H1 (cell line): ENCODE measurements at regions not wholly inside any gene's neighbourhood (a gene's known extent, or its start where the extent isn't known, plus 50 kb on each side); places are given as distances from the start of the nearest gene placed in this dataset.

Source experiments
- CTCF ChIA-PET: fragments of 300-600 bp; sonication (Branson Sonifier 250); formaldehyde crosslinking; loops from one replicate; lab custom pipeline; 2021; ENCODE audit not compliant: partially characterized antibody; lab: Charles Lee
- POLR2A ChIA-PET: fragments of 300-600 bp; sonication (Branson Sonifier 250); formaldehyde crosslinking; loops from one replicate; lab custom pipeline; 2021; ENCODE audit warnings: inconsistent platforms; ENCODE audit not compliant: partially characterized antibody; lab: Charles Lee
- DNase-seq, 2 experiments: peaks; one replicate each; pipeline versions ENCODE4 v3.0.0 to v3.0.0-alpha.2; 2010 to 2022; ENCODE audit warnings: low spot score in 2 of 2, low read depth in 1 of 2, mixed read lengths in 1 of 2
- FAIRE-seq: peaks from 2 replicates; lab custom pipeline; 2011; peaks lifted over from hg19 to GRCh38; lab: Jason Lieb, UNC
- H2AFZ ChIP-seq: 2 replicates; pipeline ENCODE4 v1.8.1; 2012; ENCODE audit warnings: low read length, inconsistent platforms
- H2AK5ac ChIP-seq: 2 replicates; pipeline ENCODE4 v1.6.1; 2013; ENCODE audit warnings: low read depth, low read length
- H2BK120ac ChIP-seq: replicated peaks from 2 replicates; pipeline ENCODE3; 2013; ENCODE audit warnings: low read depth, low read length, inconsistent platforms
- H2BK12ac ChIP-seq: 2 replicates; pipeline ENCODE4 v1.6.1; 2013; ENCODE audit warnings: low read depth, low read length
- H2BK15ac ChIP-seq: 2 replicates; pipeline ENCODE4 v1.6.1; 2013; ENCODE audit warnings: low read length
- H2BK20ac ChIP-seq: 2 replicates; pipeline ENCODE4 v1.6.1; 2013; ENCODE audit warnings: low read length
- H2BK5ac ChIP-seq: 2 replicates; pipeline ENCODE4 v1.6.1; 2013; ENCODE audit warnings: low read depth, low read length
- H3K14ac ChIP-seq: 2 replicates; pipeline ENCODE4 v1.6.1; 2013; ENCODE audit warnings: inconsistent platforms; ENCODE audit not compliant: insufficient read length
- H3K18ac ChIP-seq: 2 replicates; pipeline ENCODE4 v1.6.1; 2013; ENCODE audit warnings: low read length; ENCODE audit errors: extremely low read depth
- H3K23ac ChIP-seq: 2 replicates; pipeline ENCODE4 v1.6.1; 2013; ENCODE audit warnings: inconsistent platforms; ENCODE audit not compliant: insufficient read length
- H3K23me2 ChIP-seq: 2 replicates; pipeline ENCODE4 v1.6.1; 2013; ENCODE audit warnings: low read depth, low read length
- H3K27ac ChIP-seq: 2 replicates; pipeline ENCODE4 v1.6.1; 2011; ENCODE audit warnings: low read depth, low read length, inconsistent platforms
- H3K27me3 ChIP-seq, 4 experiments: replicated peaks in 1 of 4; 1 replicate in 1 of 4; 2 replicates in 3 of 4; pipeline versions ENCODE4 v1.6.1 to v1.8.1; 2011 to 2013; ENCODE audit warnings: low read length in 3 of 4, mild to moderate bottlenecking in 3 of 4, inconsistent platforms in 2 of 4, mixed read lengths in 2 of 4, moderate library complexity in 1 of 4; ENCODE audit not compliant: control insufficient read depth in 3 of 4, insufficient read depth in 3 of 4; ENCODE audit errors: extremely low read depth in 1 of 4
- H3K36me3 ChIP-seq, 4 experiments: 2 replicates each; pipeline versions ENCODE4 v1.6.1 to v1.8.1; 2011 to 2013; ENCODE audit warnings: mild to moderate bottlenecking in 4 of 4, low read length in 3 of 4, moderate library complexity in 2 of 4, control low read depth in 1 of 4, inconsistent platforms in 1 of 4; ENCODE audit not compliant: insufficient read depth in 4 of 4, control insufficient read depth in 2 of 4
- H3K4ac ChIP-seq: replicated peaks from 2 replicates; pipeline ENCODE3; 2013; ENCODE audit warnings: low read length, low read depth, mixed read lengths, inconsistent platforms; ENCODE audit not compliant: insufficient read length
- H3K4me1 ChIP-seq, 4 experiments: replicated peaks in 1 of 4; 1 replicate in 1 of 4; 2 replicates in 3 of 4; pipeline versions ENCODE4 v1.6.1 to v1.8.1; 2011 to 2013; ENCODE audit warnings: low read length in 3 of 4, inconsistent platforms in 2 of 4, mixed read lengths in 1 of 4; ENCODE audit not compliant: insufficient read depth in 4 of 4, control insufficient read depth in 3 of 4
- H3K4me2 ChIP-seq, 2 experiments: 2 replicates each; pipeline versions ENCODE4 v1.6.1 to v1.8.1; 2011 to 2013; ENCODE audit warnings: low read depth in 2 of 2, low read length in 2 of 2, control low read depth in 1 of 2, inconsistent platforms in 1 of 2, mild to moderate bottlenecking in 1 of 2; ENCODE audit not compliant: insufficient read depth in 1 of 2
- H3K4me3 ChIP-seq, 4 experiments: fragments of 200-600, 300-600 bp in 1 of 4; sonication (generic), shearing (Covaris generic), sonication (Bioruptor Twin) in 1 of 4; 2 replicates each; pipeline versions ENCODE4 v1.5.1 to v1.8.1; 2011 to 2016; ENCODE audit warnings: low read length in 4 of 4, low read depth in 3 of 4, control low read depth in 2 of 4, inconsistent platforms in 2 of 4, mild to moderate bottlenecking in 2 of 4, mixed read lengths in 1 of 4, moderate library complexity in 1 of 4; ENCODE audit not compliant: insufficient read depth in 2 of 4; ENCODE audit errors: extremely low read depth in 1 of 4
- H3K56ac ChIP-seq: replicated peaks from 2 replicates; pipeline ENCODE3; 2013; ENCODE audit warnings: low read depth, mild to moderate bottlenecking, mixed read lengths, low read length, inconsistent platforms; ENCODE audit not compliant: insufficient read length
- H3K79me1 ChIP-seq: 2 replicates; pipeline ENCODE4 v1.6.1; 2013; ENCODE audit warnings: low read depth, low read length, control low read depth
- H3K79me2 ChIP-seq, 2 experiments: 2 replicates each; pipeline versions ENCODE4 v1.6.1 to v1.8.1; 2012 to 2013; ENCODE audit warnings: low read length in 2 of 2, mild to moderate bottlenecking in 2 of 2, inconsistent platforms in 1 of 2; ENCODE audit not compliant: insufficient read depth in 2 of 2, control insufficient read depth in 1 of 2
- H3K9ac ChIP-seq, 4 experiments: replicated peaks in 1 of 4; 1 replicate in 1 of 4; 2 replicates in 3 of 4; pipeline versions ENCODE4 v1.6.1 to v1.8.1; 2011 to 2013; ENCODE audit warnings: low read depth in 3 of 4, low read length in 3 of 4, control low read depth in 2 of 4, mild to moderate bottlenecking in 2 of 4, moderate library complexity in 2 of 4, inconsistent platforms in 1 of 4; ENCODE audit errors: extremely low read depth in 1 of 4
- H3K9me3 ChIP-seq, 2 experiments: 2 replicates each; pipeline versions ENCODE4 v1.6.1 to v1.8.1; 2012 to 2013; ENCODE audit warnings: mild to moderate bottlenecking in 2 of 2, moderate library complexity in 2 of 2, control low read depth in 1 of 2, inconsistent platforms in 1 of 2, low read depth in 1 of 2, low read length in 1 of 2, mixed read lengths in 1 of 2; ENCODE audit not compliant: insufficient read depth in 2 of 2
- H4K20me1 ChIP-seq, 2 experiments: replicated peaks in 1 of 2; 2 replicates each; pipeline versions ENCODE3 to v1.8.1; 2011 to 2013; ENCODE audit warnings: inconsistent platforms in 2 of 2, low read length in 2 of 2, mild to moderate bottlenecking in 1 of 2; ENCODE audit not compliant: insufficient read depth in 2 of 2, control insufficient read depth in 1 of 2
- H4K5ac ChIP-seq: 2 replicates; pipeline ENCODE4 v1.6.1; 2013; ENCODE audit warnings: low read length, low read depth, mixed read lengths, inconsistent platforms; ENCODE audit not compliant: insufficient read length
- H4K8ac ChIP-seq: 2 replicates; pipeline ENCODE4 v1.8.0; 2013; ENCODE audit warnings: mild to moderate bottlenecking, moderate library complexity, low read length, inconsistent platforms; ENCODE audit not compliant: insufficient read depth; ENCODE audit errors: extremely low read depth
- H4K91ac ChIP-seq: replicated peaks from 2 replicates; pipeline ENCODE3; 2013; ENCODE audit warnings: low read length, mixed read lengths, inconsistent platforms; ENCODE audit not compliant: insufficient read length
- CEBPB ChIP-seq: IDR thresholded peaks from 2 replicates; pipeline ENCODE4 v1.6.1; 2012; ENCODE audit warnings: low read depth, low read length
- CHD1 ChIP-seq: IDR thresholded peaks from 2 replicates; pipeline ENCODE4 v1.6.1; 2012; ENCODE audit warnings: low read depth, low read length, improper control_type of control experiment
- CREB1 ChIP-seq: IDR thresholded peaks from 2 replicates; pipeline ENCODE4 v1.6.1; 2012; ENCODE audit warnings: inconsistent platforms
- GTF2F1 ChIP-seq: IDR thresholded peaks from 2 replicates; pipeline ENCODE4 v1.6.1; 2012; ENCODE audit warnings: low read depth, low read length, improper control_type of control experiment, borderline replicate concordance
- JUN ChIP-seq: IDR thresholded peaks from 2 replicates; pipeline ENCODE4 v1.6.1; 2011; ENCODE audit warnings: low read depth, mild to moderate bottlenecking, improper control_type of control experiment, low read length
- KDM4A ChIP-seq: IDR thresholded peaks from one replicate; pipeline ENCODE4 v1.7.1; 2012; ENCODE audit warnings: low read depth, mild to moderate bottlenecking, moderate library complexity, low read length, inconsistent platforms; ENCODE audit not compliant: severe bottlenecking
- PHF8 ChIP-seq: fragments of 200-600 bp; sonication (generic); conservative IDR thresholded peaks from 2 replicates; pipeline ENCODE4 v1.7.1; 2012; ENCODE audit warnings: low read depth, mild to moderate bottlenecking, inconsistent platforms, low read length, moderate library complexity
- POLR2A ChIP-seq, 2 experiments: IDR thresholded peaks; 1 replicate in 1 of 2; 2 replicates in 1 of 2; pipeline ENCODE4 v1.6.1; 2011; ENCODE audit warnings: low read depth in 2 of 2, low read length in 2 of 2, mild to moderate bottlenecking in 2 of 2; ENCODE audit errors: control extremely low read depth in 1 of 2
- POU5F1 ChIP-seq: IDR thresholded peaks from 2 replicates; pipeline ENCODE4 v1.6.1; 2011; ENCODE audit warnings: low read depth, mild to moderate bottlenecking, low read length, moderate library complexity
- SIRT6 ChIP-seq: IDR thresholded peaks from one replicate; pipeline ENCODE4 v1.7.1; 2012; ENCODE audit warnings: low read length, inconsistent platforms
- SP4 ChIP-seq: IDR thresholded peaks from 2 replicates; pipeline ENCODE4 v1.6.1; 2012; ENCODE audit warnings: low read length, inconsistent platforms
- SRF ChIP-seq: IDR thresholded peaks from 2 replicates; pipeline ENCODE4 v1.6.1; 2011; ENCODE audit warnings: mild to moderate bottlenecking, low read depth, low read length, moderate library complexity
- TCF12 ChIP-seq: IDR thresholded peaks from 2 replicates; pipeline ENCODE4 v1.6.1; 2011; ENCODE audit warnings: low read depth, mild to moderate bottlenecking, low read length
- USF2 ChIP-seq: IDR thresholded peaks from 2 replicates; pipeline ENCODE4 v1.6.1; 2011; ENCODE audit warnings: low read length, improper control_type of control experiment
- WGBS, 2 experiments: shearing (Covaris generic) in 1 of 2; methylation state at CpG; one replicate each; pipeline versions ENCODE4 v1.1.6 to v1.1.7; 2013 to 2015; ENCODE audit warnings: low lambda C conversion rate in 2 of 2, mixed read lengths in 2 of 2, inconsistent platforms in 1 of 2, low coverage in 1 of 2, missing lambda C conversion rate in 1 of 2; ENCODE audit not compliant: insufficient replicate concordance in 2 of 2, insufficient coverage in 1 of 2, insufficient read length in 1 of 2; ENCODE audit errors: extremely low coverage in 1 of 2, missing lambda C conversion rate in 1 of 2; 5-methylcytosine and 5-hydroxymethylcytosine counted together

GRCh38 chr13:26485288-26485687 lies 72.2 kb upstream of the WASF3 start:
- H3K18ac ChIP-seq, result no peak overlapping the region

More at GRCh38 chr13:26485288-26485687, 72.2 kb upstream of the WASF3 start:
- POLR2A ChIA-PET, result no interaction called here
- DNase-seq (no peak), FAIRE-seq (no peak)
- no peak overlapping the region for H4K5ac ChIP-seq
- no peak for TF ChIP-seq CHD1
- TF ChIP-seq POLR2A (IDR thresholded peaks at IDR 0.05; ENCODE audit: control extremely low read depth in 1 of 2, low read depth in 2 of 2, low read length in 2 of 2), result no peak
- TF ChIP-seq GTF2F1, result no peak
- TF ChIP-seq SRF, result no peak
- no peak for TF ChIP-seq CEBPB
- no peak for TF ChIP-seq SP4
- no peak for TF ChIP-seq KDM4A
- TF ChIP-seq POU5F1, result no peak
- TF ChIP-seq SIRT6, result no peak
- no peak for TF ChIP-seq TCF12
- TF ChIP-seq PHF8, result no peak
- TF ChIP-seq JUN, result no peak
- TF ChIP-seq CREB1, result no peak
- TF ChIP-seq USF2, result no peak
- no peak overlapping the region for H3K9ac ChIP-seq
- H3K4me1 ChIP-seq, result 0 out of 7 replicates have a peak, but pooled peaks cover 0 to 3% (median 0%) of the 10 kb centered on the region in 4 experiments
- H2BK12ac ChIP-seq, result no peak overlapping the region
- no peak overlapping the region for H3K23ac ChIP-seq
- no peak overlapping the region for H4K91ac ChIP-seq
- no peaks in the 10 kb centered on the region for H3K9me3 ChIP-seq
- no peaks in the 10 kb centered on the region for H4K20me1 ChIP-seq
- no peak overlapping the region for H2AK5ac ChIP-seq
- H3K4me3 ChIP-seq, result no peak overlapping the region
- no peak overlapping the region for H2BK15ac ChIP-seq
- 88% methylated on average over 7 of the region's 7 CpGs; no CpG with 5 or more reads in 1 of the 2 experiments for WGBS, 2 experiments
- no peak overlapping the region for H3K4me2 ChIP-seq
- H2BK120ac ChIP-seq, result no peak overlapping the region
- no peak overlapping the region for H3K4ac ChIP-seq
- H4K8ac ChIP-seq, result no peak overlapping the region
- no peaks in the 10 kb centered on the region for H3K36me3 ChIP-seq
- 0 out of 2 replicates have a peak overlapping the region, but pooled peaks have one; percentile 42 for H2AFZ ChIP-seq
- no peaks in the 10 kb centered on the region for H3K27me3 ChIP-seq
- H3K79me2 ChIP-seq, result no peaks in the 10 kb centered on the region
- no peak overlapping the region for H2BK5ac ChIP-seq
- no peaks in the 10 kb centered on the region for H3K23me2 ChIP-seq
- no peak overlapping the region for H3K56ac ChIP-seq
- CTCF ChIA-PET, result interaction anchor here (1.0 to 16.0 kb wide), 2 partner anchors 13 to 213 kb away, joined by 3 to 168 read pairs; no protein-coding TSS in a partner anchor
- H2BK20ac ChIP-seq, result no peak overlapping the region
- no peaks in the 10 kb centered on the region for H3K79me1 ChIP-seq
- no peak overlapping the region for H3K14ac ChIP-seq
- H3K27ac ChIP-seq, result no peak overlapping the region
